HUES64 (cell line): ENCODE measurements at regions not wholly inside any gene's neighbourhood (a gene's known extent, or its start where the extent isn't known, plus 50 kb on each side); places are given as distances from the start of the nearest gene placed in this dataset.

ENCODE experiments used
- H3K27ac ChIP-seq: 2 replicates; pipeline ENCODE4 v1.7.0; 2013; ENCODE audit warnings: low read depth, low read length, inconsistent platforms
- H3K27me3 ChIP-seq: 2 replicates; pipeline ENCODE4 v1.6.1; 2013; ENCODE audit warnings: mild to moderate bottlenecking, low read length; ENCODE audit not compliant: insufficient read depth
- H3K36me3 ChIP-seq: 2 replicates; pipeline ENCODE4 v1.6.1; 2013; ENCODE audit warnings: mild to moderate bottlenecking, low read length; ENCODE audit not compliant: insufficient read depth
- H3K4me1 ChIP-seq: 2 replicates; pipeline ENCODE4 v1.6.1; 2013; ENCODE audit warnings: mild to moderate bottlenecking, low read length, moderate library complexity; ENCODE audit not compliant: insufficient read depth
- H3K4me3 ChIP-seq: 2 replicates; pipeline ENCODE4 v1.5.1; 2013; ENCODE audit warnings: mild to moderate bottlenecking, low read length, moderate library complexity
- H3K9ac ChIP-seq: 2 replicates; pipeline ENCODE4 v1.6.1; 2013; ENCODE audit warnings: mild to moderate bottlenecking, low read depth, low read length
- H3K9me3 ChIP-seq: 2 replicates; pipeline ENCODE4 v1.6.1; 2013; ENCODE audit warnings: low read depth, low read length; ENCODE audit not compliant: insufficient read depth
- WGBS: fragments of 150-250, 120-280 bp; methylation state at CpG from one replicate; pipeline ENCODE4 v1.1.7; 2013; ENCODE audit warnings: missing lambda C conversion rate; 5-methylcytosine and 5-hydroxymethylcytosine counted together

- no peaks in the 10 kb centered on the region for H3K36me3 ChIP-seq
- H3K4me3 ChIP-seq: no peak overlapping the region
- WGBS: 94% methylated on average over 1 of the region's 1 CpG
- no peak overlapping the region for H3K27ac ChIP-seq
- no peaks in the 10 kb centered on the region for H3K27me3 ChIP-seq
- no peaks in the 10 kb centered on the region for H3K4me1 ChIP-seq
- no peak overlapping the region for H3K9ac ChIP-seq
- peaks cover 13% of the 10 kb centered on the region for H3K9me3 ChIP-seq
Measured at GRCh38 chr5:74222806-74223205, 417.7 kb downstream of the ENC1 start.

GRCh38 chr5:74221413-74221812 is 419.1 kb downstream of the ENC1 start:
- H3K27ac ChIP-seq: no peak overlapping the region
- H3K36me3 ChIP-seq: no peaks in the 10 kb centered on the region
- no peak overlapping the region for H3K4me3 ChIP-seq
- no peak overlapping the region for H3K9ac ChIP-seq
- H3K27me3 ChIP-seq: no peaks in the 10 kb centered on the region
- WGBS: 96% methylated on average over 5 of the region's 5 CpGs
- peaks cover 13% of the 10 kb centered on the region for H3K9me3 ChIP-seq
- H3K4me1 ChIP-seq: no peaks in the 10 kb centered on the region

GRCh38 chr5:74216012-74216411 is 424.5 kb downstream of the ENC1 start:
- 97% methylated on average over 1 of the region's 1 CpG for WGBS
- Histone ChIP-seq H3K9me3 (no peaks in the 10 kb centered on the region), H3K27me3 (no peaks in the 10 kb centered on the region), H3K4me3 (no peak overlapping the region), H3K36me3 (no peaks in the 10 kb centered on the region), H3K9ac (no peak overlapping the region), H3K27ac (no peak overlapping the region), H3K4me1 (no peaks in the 10 kb centered on the region)

DNA sequence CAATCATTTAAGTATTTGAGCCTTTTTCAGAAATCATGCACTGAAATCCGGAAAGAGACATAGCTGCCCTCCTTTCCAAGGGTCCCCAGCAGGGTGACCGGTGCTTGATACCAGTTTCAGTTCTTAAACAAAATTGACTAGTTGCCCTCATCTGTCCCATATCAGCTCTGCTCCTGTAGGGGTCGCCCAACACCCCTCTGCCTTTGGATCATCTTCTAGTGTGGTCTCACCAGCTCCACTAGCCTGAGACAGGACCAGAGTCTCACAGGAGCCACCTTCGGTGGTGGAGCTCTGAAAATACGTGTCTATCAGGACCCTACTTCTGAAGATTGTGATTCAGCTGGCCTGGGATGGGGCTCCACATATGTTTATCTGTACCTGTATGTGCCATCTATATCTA is 428.2 kb downstream of the ENC1 start:
- 70% methylated on average over 5 of the region's 5 CpGs for WGBS
- Histone ChIP-seq H3K4me3 (no peak overlapping the region), H3K27ac (no peak overlapping the region), H3K36me3 (no peaks in the 10 kb centered on the region), H3K9ac (no peak overlapping the region), H3K4me1 (peaks cover 2% of the 10 kb centered on the region; the same call in 1 of the 2 replicates), H3K27me3 (no peaks in the 10 kb centered on the region), H3K9me3 (no peaks in the 10 kb centered on the region)

- H3K9ac ChIP-seq: no peak overlapping the region
- no peaks in the 10 kb centered on the region for H3K27me3 ChIP-seq
- no peak overlapping the region for H3K4me3 ChIP-seq
- H3K36me3 ChIP-seq: no peaks in the 10 kb centered on the region
- WGBS: 93% methylated on average over 2 of the region's 2 CpGs
- H3K4me1 ChIP-seq: peaks cover 17% of the 10 kb centered on the region
- H3K27ac ChIP-seq: no peak overlapping the region
- H3K9me3 ChIP-seq: no peaks in the 10 kb centered on the region
Measured at GRCh38 chr5:74209571-74209970, 431.0 kb downstream of the ENC1 start.

DNA sequence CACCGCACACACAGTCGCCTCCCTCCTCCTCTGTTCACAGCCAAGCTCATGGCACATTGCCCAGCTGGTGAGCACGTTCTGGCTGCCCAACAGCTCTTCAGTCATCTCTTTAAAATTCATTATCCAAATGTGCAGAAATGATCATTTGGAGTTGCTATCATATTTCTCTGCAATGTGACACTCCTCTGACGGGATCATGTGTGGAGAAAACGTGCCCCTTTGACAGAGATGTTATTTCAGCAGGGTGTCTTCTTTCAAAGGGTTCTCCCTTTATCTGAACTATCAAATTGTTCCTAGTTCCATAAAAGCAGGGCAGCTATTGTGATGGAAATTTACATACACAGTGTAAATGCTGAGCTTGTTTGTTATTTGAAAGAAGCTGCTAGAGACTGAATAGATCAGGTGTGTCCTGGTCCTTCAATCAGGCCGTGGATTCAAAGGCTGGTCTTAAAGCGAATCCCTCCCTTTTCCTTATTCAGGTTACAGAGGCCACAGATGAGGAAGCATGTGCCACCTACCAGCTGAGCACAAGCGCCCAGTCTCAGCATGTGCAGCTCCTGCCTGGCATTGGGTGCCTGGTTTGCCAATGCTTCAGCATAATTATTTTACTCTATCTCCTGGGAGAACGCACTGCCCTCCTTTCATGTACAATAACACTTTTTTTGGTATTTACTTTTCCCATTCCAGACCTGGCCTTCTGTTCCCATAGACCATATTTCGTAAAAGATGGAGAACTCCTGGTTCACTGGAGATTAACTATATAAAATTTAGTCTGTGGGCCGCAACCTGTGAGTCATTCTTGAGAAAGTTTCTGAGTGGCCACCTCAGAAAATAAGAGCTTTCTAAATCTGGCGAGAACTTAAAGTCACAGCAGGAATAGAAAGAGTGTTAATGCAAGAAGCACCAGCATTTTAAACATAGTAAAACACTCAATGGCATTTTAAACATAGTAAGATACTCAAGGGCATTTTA is 433.7 kb downstream of the ENC1 start:
- Histone ChIP-seq H3K36me3 (no peaks in the 10 kb centered on the region), H3K27me3 (no peaks in the 10 kb centered on the region), H3K9me3 (no peaks in the 10 kb centered on the region), H3K27ac (no peak overlapping the region), H3K4me1 (peaks cover 17% of the 10 kb centered on the region), H3K4me3 (no peak overlapping the region), H3K9ac (no peak overlapping the region)
- 71% methylated on average over 12 of the region's 12 CpGs for WGBS

- WGBS: 88% methylated on average over 5 of the region's 6 CpGs
- H3K4me3 ChIP-seq: no peak overlapping the region
- H3K27ac ChIP-seq: no peak overlapping the region
Measured at GRCh38 chr5:74205767-74206578, 434.6 kb downstream of the ENC1 start.

GRCh38 chr5:74201334-74202081 is 439.0 kb downstream of the ENC1 start:
- no peaks in the 10 kb centered on the region for H3K9me3 ChIP-seq
- H3K9ac ChIP-seq: no peak overlapping the region
- no peaks in the 10 kb centered on the region for H3K27me3 ChIP-seq
- H3K4me3 ChIP-seq: no peak overlapping the region
- H3K4me1 ChIP-seq: peaks cover 7% of the 10 kb centered on the region
- H3K27ac ChIP-seq: no peak overlapping the region
- WGBS: 91% methylated on average over 8 of the region's 8 CpGs
- no peaks in the 10 kb centered on the region for H3K36me3 ChIP-seq

More at GRCh38 chr5:74205767-74206578, 434.6 kb downstream of the ENC1 start:
- Histone ChIP-seq H3K9me3 (no peaks in the 10 kb centered on the region), H3K36me3 (no peaks in the 10 kb centered on the region), H3K27me3 (no peaks in the 10 kb centered on the region), H3K4me1 (peaks cover 17% of the 10 kb centered on the region), H3K9ac (no peak overlapping the region)

GRCh38 chr5:74200560-74200959 is 440.0 kb downstream of the ENC1 start:
- Histone ChIP-seq H3K27ac (no peak overlapping the region), H3K9ac (no peak overlapping the region), H3K4me1 (no peaks in the 10 kb centered on the region), H3K36me3 (no peaks in the 10 kb centered on the region), H3K9me3 (no peaks in the 10 kb centered on the region), H3K27me3 (no peaks in the 10 kb centered on the region), H3K4me3 (no peak overlapping the region)
- WGBS: 94% methylated on average over 2 of the region's 2 CpGs

DNA sequence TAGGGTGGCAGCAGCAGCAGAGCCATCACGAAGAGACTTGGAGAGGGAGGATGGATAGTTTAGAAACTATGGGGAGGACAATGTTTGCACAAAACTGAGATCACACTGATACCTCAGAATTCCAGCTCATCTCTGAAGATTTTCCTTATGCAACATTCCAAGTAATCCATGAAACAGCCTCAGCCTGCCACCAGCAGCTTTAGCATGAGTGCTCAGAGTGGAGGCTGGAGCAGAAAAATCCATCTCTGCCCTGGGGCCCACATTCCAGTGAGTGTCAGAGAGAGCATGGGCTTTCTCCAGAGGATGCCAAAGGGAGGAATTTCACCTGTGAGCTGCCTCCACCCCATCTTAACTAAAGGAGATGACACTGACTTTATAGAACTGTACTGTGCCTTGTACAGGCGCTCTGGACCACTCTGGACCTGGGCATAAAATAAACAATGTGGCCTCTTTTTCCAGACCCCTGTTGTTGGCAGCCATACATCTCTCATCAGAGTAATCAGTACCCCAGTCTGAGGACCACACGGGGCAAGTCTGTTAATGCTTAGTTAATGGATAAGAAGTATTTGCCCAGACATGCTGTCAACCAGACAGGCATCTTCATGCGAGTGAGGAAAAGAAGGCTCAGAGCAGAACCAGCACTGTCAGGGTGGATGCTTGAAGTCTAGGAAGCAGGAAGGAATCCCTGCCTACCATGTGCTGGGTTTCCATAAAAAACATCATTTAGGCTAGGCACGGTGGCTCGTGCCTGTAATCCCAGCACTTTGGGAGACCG is 440.9 kb downstream of the ENC1 start:
- no peak overlapping the region for H3K4me3 ChIP-seq
- H3K27ac ChIP-seq: no peak overlapping the region
- H3K9me3 ChIP-seq: no peaks in the 10 kb centered on the region
- H3K36me3 ChIP-seq: no peaks in the 10 kb centered on the region
- H3K9ac ChIP-seq: no peak overlapping the region
- H3K27me3 ChIP-seq: no peaks in the 10 kb centered on the region
- 92% methylated on average over 7 of the region's 7 CpGs for WGBS
- no peaks in the 10 kb centered on the region for H3K4me1 ChIP-seq
